Activated CD8-positive, alpha-beta memory T cell treated with anti-CD3 and anti-CD28 coated beads, Interleukin-2, amount 50 U/mL, for 1 hour (primary cell): ENCODE measurements at regions not wholly inside any gene's neighbourhood (a gene's known extent, or its start where the extent isn't known, plus 50 kb on each side); places are given as distances from the start of the nearest gene placed in this dataset.

Experiments
- DNase-seq: peaks from one replicate; pipeline ENCODE4 v3.0.0-alpha.2; 2020; ENCODE audit errors: extremely low read depth

GRCh38 chr9:113785334-113785733 lies 90.8 kb upstream of the ZNF618 start:
- DNase-seq, result no peak

- DNase-seq, result no peak
Observed at GRCh38 chr9:113786071-113786470, 90.0 kb upstream of the ZNF618 start.

- no peak for DNase-seq
Observed at GRCh38 chr9:113787871-113788270, 88.2 kb upstream of the ZNF618 start.

GRCh38 chr9:113788616-113789330 lies 87.3 kb upstream of the ZNF618 start:
- DNase-seq, result no peak

- DNase-seq, result no peak
Observed at GRCh38 chr9:113790093-113790492, 86.0 kb upstream of the ZNF618 start.

GRCh38 chr9:113793558-113793957 lies 82.6 kb upstream of the ZNF618 start:
- DNase-seq, result no peak

GRCh38 chr9:113794721-113795120 lies 81.4 kb upstream of the ZNF618 start:
- DNase-seq, result no peak

- DNase-seq, result no peak
Observed at GRCh38 chr9:113795811-113796392, 80.2 kb upstream of the ZNF618 start.

- DNase-seq, result no peak
Observed at GRCh38 chr9:113796646-113797426, 79.3 kb upstream of the ZNF618 start.

- DNase-seq, result no peak
Observed at GRCh38 chr9:113798062-113799030, 77.8 kb upstream of the ZNF618 start.

GRCh38 chr9:113800276-113800675 lies 75.8 kb upstream of the ZNF618 start:
- DNase-seq, result no peak

- no peak for DNase-seq
Observed at GRCh38 chr9:113803811-113804589, 72.1 kb upstream of the ZNF618 start.

GRCh38 chr9:113805486-113806132 lies 70.5 kb upstream of the ZNF618 start:
- DNase-seq, result no peak

GRCh38 chr9:113807173-113808061 lies 68.7 kb upstream of the ZNF618 start:
- DNase-seq, result no peak

- DNase-seq, result no peak
Observed at GRCh38 chr9:113808391-113809358, 67.4 kb upstream of the ZNF618 start.

- DNase-seq, result no peak
Observed at GRCh38 chr9:113817171-113817570, 58.9 kb upstream of the ZNF618 start.

- DNase-seq, result no peak
Observed at GRCh38 chr9:113818391-113818790, 57.7 kb upstream of the ZNF618 start.

GRCh38 chr9:113822315-113822714 lies 53.8 kb upstream of the ZNF618 start:
- no peak for DNase-seq
